Stimulated activated CD8-positive, alpha-beta memory T cell treated with anti-CD3 and anti-CD28 coated beads, Interleukin-15, amount 100 ng/mL, for 1 hour (primary cell): ENCODE measurements at regions not wholly inside any gene's neighbourhood (a gene's known extent, or its start where the extent isn't known, plus 50 kb on each side); places are given as distances from the start of the nearest gene placed in this dataset.

ENCODE experiments used
- DNase-seq: peaks from one replicate; pipeline ENCODE4 v3.0.0-alpha.2; 2020; ENCODE audit warnings: low read depth

DNA sequence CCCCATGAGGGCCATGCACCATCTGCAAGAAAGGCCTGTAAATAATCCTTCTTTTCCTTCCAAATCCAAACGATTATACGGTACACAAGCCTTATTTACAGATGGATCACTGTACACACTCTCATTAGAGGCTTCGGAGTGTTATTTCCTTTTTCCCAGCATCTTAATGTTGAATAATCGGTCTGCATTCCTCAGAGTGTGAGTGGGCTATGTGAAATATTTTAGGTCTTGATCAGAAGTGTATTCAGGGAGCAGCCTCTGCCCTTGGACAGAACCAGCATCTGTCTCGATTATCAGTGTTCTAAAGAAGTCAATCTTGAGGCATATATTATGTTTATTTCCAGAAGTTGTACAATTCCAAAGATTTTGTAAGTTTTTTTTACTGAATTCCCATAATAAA, 340.6 kb downstream of the SEC23A start:
- no peak for DNase-seq

DNA sequence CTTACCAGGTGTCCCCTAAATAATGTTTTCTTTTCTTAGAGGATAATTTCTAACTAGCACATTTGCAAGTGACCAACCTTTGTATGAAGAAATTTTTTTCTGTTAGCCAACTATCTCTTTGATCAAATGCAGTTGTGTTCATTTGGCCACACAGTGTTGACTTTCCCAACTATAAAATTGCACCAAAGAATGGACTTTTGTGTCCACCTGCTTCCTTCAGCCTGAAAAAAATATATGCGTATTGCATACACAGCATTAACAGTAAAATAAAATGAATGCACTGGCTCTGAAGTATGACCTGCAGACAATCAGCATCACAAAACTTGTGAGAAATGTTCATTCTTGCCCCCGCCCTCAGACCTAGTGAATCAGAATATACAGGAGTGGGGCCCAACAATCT, 342.0 kb downstream of the SEC23A start:
- DNase-seq = no peak

DNA sequence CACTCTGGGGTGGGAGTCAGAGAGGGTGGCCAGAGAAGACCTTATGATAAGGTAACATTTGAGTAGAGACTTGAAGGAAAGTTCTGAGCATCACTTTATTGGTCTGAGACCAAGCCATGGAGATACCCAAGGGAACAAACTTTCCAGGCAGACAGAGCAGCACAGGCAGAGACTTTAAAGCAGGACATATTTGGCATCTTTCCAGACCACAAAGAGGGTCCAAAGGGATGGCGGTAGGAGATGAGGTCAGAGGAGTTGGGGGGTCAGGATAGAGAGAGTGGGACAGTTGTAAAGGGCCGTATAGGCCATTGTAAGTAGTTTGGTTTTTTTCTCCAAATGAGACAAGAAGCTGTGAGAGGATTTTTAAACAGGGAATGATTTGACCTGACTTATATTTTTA, 344.4 kb downstream of the SEC23A start:
- DNase-seq = no peak

DNA sequence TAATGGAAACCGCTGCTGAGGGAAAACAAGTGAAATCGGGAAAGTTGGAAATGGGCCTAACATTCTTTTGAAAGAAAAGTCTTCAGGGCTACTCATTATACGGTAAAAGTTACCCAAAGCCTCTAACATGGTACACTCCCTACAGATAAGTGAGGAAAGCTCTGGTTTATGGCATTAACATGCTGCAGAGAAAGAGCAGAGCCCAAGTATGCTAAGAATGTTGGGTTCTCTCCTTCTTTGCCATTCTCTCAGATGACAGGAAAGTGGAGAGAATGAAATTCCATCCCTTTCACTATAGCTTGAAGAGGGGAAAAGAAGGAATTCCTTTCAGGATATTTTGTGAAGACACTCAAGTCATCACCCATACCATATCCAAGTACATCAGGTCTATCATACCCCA, 348.0 kb downstream of the SEC23A start:
- no peak for DNase-seq

GRCh38 chr14:38752750-38753149, 350.3 kb downstream of the SEC23A start:
- no peak for DNase-seq

DNA sequence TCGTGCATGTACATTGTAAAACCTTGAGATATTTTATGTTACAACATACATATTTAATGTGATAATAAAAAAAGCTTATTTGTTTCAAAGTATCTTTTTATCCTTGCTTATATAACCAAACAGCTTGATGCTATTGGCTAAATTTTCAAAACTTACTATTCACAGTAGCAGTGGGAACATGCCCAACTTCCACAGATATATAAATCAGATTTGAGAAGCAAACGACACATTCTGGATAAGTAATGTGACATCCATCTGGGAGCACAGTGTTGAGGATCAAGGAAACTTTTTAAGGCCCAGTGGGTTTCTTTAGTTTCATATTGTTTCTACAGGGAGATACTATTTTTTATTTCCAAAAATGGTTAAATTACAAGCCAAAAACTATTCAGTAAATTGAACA, 350.7 kb downstream of the SEC23A start:
- no peak for DNase-seq

GRCh38 chr14:38751459-38751858, 351.6 kb downstream of the SEC23A start:
- DNase-seq = no peak

DNA sequence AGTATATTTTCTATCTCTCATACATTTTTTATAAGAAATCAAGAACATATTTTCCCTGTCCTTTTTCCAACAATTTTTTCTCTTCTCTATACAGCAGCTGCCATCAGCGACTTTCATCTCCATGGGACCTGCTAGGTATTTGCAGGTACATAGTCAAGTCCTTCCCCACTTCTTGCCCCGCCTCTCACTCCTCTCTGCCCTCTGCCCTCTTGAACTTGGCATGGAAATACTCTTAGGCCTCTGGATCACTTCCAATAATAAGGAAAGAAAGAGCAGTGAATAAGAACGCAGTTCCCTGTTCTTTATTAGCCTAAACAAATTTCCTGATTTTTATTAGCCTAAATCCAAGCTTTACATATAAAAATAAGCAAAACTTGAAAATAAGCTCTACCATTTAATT, 353.1 kb downstream of the SEC23A start:
- no peak for DNase-seq

GRCh38 chr14:38745861-38746260, 357.2 kb downstream of the SEC23A start:
- no peak for DNase-seq

- DNase-seq = no peak
Observed at GRCh38 chr14:38743966-38744584, 359.0 kb downstream of the SEC23A start.

DNA sequence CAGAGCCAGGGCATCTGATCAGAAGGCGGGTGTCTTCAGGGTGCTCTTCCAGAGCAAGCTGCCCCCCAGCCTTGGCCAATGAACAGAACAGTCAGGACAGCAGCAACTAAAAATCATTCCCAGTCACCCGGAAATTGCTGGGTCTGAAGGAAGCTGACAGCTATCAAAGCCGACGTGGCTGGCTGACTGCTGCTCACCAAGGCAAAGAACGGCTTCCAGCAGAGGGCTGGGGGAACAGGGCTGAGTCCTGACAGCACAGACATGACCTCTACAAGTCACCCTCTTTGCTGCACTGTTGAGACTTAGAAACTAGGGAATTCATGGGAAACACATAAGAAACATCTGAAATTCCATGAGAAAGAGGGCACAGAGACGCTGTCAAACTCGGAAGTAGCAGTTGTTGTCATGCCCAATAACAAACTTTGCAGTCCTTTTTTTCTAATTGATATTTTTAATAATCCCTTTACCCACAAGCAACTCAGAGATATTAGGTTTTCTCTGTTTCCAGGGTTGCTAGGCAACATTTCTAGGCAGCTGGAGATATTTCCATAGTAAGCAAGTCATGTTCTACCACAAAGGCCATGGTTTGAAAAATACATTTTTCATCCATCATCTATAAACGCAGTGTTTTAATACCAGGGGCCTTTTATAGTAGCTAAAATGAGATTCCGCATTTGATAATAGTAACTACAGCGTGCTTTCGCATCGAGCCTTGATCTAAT, 365.2 kb downstream of the SEC23A start:
- no peak for DNase-seq

DNA sequence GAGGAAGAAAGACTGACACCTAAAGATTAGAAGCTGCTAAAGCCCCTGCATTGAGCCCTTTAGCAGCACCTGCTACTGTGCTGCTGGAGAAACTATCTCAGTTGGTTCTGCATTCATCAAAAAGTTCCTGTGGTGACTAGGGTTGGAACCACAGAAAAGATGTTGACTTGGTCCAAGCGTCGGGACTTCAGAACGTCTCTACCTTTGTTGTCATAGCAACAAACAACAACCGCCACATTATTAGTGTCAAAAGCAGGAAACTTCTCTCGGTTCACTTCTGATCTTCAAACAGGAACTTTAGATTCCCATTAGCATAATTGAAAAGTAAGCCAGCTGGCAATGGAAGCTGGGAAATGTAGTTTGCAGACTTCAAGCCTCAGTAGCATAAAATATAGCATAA, 368.0 kb downstream of the SEC23A start:
- no peak for DNase-seq

GRCh38 chr14:38731962-38732361, 371.1 kb downstream of the SEC23A start:
- DNase-seq = no peak

GRCh38 chr14:38730420-38730819, 372.6 kb downstream of the SEC23A start:
- no peak for DNase-seq

DNA sequence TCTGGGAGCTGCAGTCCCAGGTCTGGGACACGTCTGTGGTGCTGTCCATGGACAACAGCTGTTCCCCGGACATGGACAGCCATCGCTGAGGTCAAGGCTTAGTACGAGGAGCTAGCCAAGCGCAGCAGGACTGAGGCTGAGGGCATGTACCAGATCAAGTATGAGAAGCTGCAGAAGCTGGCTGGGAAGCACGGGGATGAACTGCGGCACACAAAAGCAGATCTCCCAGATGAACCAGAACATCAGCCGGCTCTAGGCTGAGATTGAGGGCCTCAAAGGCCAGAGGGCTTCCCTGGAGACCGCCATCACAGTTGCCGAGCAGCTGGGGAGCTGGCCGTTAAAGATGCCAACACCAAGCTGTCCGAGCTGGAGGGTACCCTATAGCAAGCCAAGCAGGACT, 375.3 kb downstream of the SEC23A start:
- no peak for DNase-seq

DNA sequence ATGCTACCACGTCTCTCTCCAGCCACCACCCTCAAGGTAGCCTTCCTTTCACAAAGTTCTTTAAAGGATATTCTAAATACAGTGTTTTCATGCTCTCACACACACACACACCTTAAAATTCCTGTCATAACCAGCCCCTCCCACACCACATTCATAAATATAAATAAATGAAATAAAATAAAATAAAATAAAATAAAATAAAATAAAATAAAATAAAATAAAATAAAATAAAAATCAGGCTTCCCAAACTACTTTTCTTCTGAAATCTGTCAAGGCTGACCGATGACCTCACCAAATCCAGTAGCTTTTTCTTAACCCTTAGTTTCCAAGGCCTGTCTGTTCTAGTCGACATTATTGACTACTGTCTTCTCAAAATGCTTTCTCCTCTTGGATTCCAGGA, 378.4 kb downstream of the SEC23A start:
- DNase-seq = no peak

- DNase-seq = no peak
Observed at GRCh38 chr14:38723959-38724358, 379.1 kb downstream of the SEC23A start.

DNA sequence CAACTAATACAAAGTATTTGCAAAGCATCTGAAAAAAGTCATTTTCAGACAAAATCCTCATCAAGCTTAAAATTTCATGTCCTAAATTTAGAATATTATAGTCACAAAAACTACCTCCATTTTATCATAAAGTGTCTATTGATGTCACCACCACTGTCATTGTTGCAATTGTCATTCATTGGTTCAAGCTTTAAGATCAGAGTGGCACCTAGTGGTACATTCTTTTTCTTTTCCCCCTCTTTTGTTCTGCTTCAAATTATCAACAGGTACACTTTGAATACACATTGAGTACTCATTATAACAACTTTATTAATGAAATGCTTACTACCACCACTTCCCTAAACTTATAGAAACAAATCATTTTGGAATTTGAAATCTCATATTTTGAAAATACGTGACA, 379.8 kb downstream of the SEC23A start:
- no peak for DNase-seq

DNA sequence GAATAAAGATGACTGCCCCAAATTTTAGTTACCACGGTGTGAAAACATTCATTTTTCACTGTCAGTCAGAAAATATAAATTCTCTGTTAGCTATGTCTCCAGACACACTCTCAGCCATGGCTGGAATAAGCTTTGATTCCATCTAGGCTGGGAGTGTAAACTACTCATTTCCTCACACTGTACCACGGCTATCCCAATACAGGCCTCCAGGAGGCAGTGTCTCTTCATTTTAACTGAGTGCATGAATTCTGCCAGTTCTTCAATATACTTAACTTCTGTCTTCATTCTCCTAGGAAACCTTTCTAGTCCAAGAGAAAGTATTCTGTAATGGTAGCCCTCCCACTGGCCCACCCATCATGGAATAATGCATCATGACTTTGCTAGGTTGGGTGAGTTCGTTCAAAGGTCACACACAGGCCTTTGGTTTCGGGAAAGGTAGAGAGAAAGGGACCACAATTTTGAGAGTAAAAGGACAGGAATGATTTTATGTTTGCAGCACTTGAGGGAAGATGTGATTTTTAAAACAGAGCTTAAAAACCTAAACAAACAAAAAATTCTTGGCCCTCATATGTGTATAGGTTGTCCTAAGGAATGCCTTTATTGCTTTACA, 381.1 kb downstream of the SEC23A start:
- no peak for DNase-seq

DNA sequence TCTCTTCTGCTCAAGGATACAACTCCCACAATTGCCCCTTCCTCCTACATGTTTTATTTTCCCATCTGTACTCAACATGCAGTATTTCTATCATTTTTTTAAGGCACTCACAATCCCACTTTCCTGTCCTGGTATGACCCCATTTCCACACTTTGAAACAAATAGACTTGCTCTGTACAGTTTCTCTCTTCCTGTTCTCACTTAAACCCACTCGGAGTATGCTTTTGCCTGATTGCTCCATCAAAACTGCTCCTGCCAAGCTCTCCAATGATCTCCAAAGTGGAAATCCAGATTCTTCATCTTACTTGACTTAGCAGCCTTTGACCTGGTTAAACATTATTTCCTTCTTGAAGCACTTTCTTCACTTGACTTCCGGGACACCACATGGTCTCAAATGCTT, 384.5 kb downstream of the SEC23A start:
- no peak for DNase-seq

GRCh38 chr14:38716926-38717325, 386.1 kb downstream of the SEC23A start:
- no peak for DNase-seq

GRCh38 chr14:38710881-38711280, 392.2 kb downstream of the SEC23A start:
- no peak for DNase-seq

DNA sequence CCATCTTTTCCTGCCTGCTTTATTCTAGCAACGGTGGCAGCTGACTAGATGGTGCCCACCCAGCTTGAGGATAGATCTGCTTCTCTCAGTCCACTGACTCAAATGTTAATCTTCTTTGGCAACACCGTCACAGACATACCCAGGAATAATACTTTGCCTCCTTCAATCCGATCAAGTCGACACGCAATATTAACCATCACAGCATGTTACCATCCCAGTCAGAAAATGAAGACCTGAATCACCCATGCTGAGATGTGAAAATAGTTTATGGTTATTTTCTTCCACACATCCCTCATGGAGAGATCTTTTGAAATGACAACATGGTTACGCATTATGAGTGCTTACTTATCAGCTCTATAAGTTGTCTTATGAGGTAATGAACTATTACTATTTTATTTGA, 392.8 kb downstream of the SEC23A start:
- DNase-seq = no peak

DNA sequence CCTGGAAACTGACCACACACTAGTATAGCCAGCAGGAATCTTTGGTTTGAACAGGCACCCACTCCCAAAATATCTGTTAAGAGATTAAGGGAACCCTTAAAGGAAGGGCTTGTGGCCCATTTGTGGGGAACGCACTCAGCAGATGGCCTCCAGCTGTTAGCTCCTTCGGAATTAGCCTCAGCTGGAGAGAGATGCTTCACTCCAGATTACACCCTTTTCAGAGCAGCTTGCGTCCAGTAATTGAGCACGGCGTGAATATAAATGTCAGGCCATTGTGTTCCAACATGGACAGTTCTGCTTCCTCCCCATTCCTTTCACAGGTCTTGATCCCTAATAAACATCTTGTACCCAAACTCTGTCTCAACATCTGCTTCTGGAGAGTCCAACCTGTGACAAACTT, 397.8 kb downstream of the SEC23A start:
- no peak for DNase-seq
